ENCODE measurements at regions not wholly inside any gene's neighbourhood (a gene's known extent, or its start where the extent isn't known, plus 50 kb on each side); places are given as distances from the start of the nearest gene placed in this dataset.

DNA sequence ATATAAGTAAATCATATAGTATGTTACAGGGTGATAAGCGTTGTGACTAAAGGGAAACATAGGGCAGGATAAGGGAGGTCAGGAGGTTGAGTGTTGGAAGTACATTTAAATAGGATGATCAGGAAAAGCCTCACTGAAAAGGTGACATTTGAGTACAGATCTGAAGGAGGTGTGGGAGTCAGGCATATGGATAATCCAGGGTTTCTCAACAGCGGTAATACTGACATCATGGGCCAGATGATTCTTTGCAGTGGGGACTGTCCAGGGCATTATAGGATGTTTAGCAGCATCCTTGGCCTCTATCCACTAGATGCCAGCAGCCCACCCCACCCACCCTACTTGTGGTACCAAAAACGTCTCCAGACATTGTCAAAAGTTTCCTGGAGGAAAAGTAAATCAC, 292.6 kb upstream of the PREP start:
- TF ChIP-seq CEBPB (IDR thresholded peaks at IDR 0.05), result no peak
- no peak for TF ChIP-seq RCOR1 (IDR thresholded peaks at IDR 0.05; ENCODE audit: low read depth, low read length)
- TF ChIP-seq, protein P1, sequence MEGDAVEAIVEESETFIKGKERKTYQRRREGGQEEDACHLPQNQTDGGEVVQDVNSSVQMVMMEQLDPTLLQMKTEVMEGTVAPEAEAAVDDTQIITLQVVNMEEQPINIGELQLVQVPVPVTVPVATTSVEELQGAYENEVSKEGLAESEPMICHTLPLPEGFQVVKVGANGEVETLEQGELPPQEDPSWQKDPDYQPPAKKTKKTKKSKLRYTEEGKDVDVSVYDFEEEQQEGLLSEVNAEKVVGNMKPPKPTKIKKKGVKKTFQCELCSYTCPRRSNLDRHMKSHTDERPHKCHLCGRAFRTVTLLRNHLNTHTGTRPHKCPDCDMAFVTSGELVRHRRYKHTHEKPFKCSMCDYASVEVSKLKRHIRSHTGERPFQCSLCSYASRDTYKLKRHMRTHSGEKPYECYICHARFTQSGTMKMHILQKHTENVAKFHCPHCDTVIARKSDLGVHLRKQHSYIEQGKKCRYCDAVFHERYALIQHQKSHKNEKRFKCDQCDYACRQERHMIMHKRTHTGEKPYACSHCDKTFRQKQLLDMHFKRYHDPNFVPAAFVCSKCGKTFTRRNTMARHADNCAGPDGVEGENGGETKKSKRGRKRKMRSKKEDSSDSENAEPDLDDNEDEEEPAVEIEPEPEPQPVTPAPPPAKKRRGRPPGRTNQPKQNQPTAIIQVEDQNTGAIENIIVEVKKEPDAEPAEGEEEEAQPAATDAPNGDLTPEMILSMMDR (IDR thresholded peaks at IDR 0.05), result no peak
- no peak for TF ChIP-seq BHLHE40 (IDR thresholded peaks at IDR 0.05; ENCODE audit: low read depth, low read length)
- TF ChIP-seq POLR2A (IDR thresholded peaks at IDR 0.05; ENCODE audit: low read length), result no peak
- TF ChIP-seq RAD21 (conservative IDR thresholded peaks at IDR 0.05 in 1 of 2, IDR thresholded peaks at IDR 0.05 in 1 of 2), result no peak
- TF ChIP-seq MYC (IDR thresholded peaks at IDR 0.05; ENCODE audit: borderline replicate concordance, low read length), result no peak
- TF ChIP-seq NPAS2 (CRISPR knock-in tag; IDR thresholded peaks at IDR 0.05; ENCODE audit: borderline replicate concordance), result no peak
